RWPE2 (cell line): ENCODE measurements at regions not wholly inside any gene's neighbourhood (a gene's known extent, or its start where the extent isn't known, plus 50 kb on each side); places are given as distances from the start of the nearest gene placed in this dataset.

Source experiments
- ATAC-seq: fragments of 200-7000 bp; cut with Tn5 transposase; 3 replicates; pipeline ENCODE4 v1.9.1; 2021; ENCODE audit warnings: low read depth
- DNase-seq: peaks from one replicate; pipeline ENCODE4 v3.0.0-alpha.2; 2020; ENCODE audit warnings: low spot score
- H3K27ac ChIP-seq: fragments of 450-650 bp; 2 replicates; pipeline ENCODE4 v1.5.1; 2017; ENCODE audit warnings: mild to moderate bottlenecking; ENCODE audit not compliant: poor library complexity, severe bottlenecking
- H3K27me3 ChIP-seq: fragments of 250-450 bp; sonication (Bioruptor Pico); 2 replicates; pipeline ENCODE4 v1.5.1; 2021; ENCODE audit warnings: mild to moderate bottlenecking, moderate library complexity; ENCODE audit not compliant: insufficient read depth, poor library complexity, severe bottlenecking
- H3K36me3 ChIP-seq: fragments of 250-450 bp; sonication (Bioruptor Pico); 2 replicates; pipeline ENCODE4 v1.5.1; 2020; ENCODE audit warnings: low read depth, mild to moderate bottlenecking, moderate library complexity
- H3K4me1 ChIP-seq: fragments of 250-450 bp; sonication (Bioruptor Pico); 2 replicates; pipeline ENCODE4 v1.5.1; 2021; ENCODE audit warnings: mild to moderate bottlenecking, moderate library complexity; ENCODE audit not compliant: insufficient read depth, poor library complexity, severe bottlenecking
- H3K4me3 ChIP-seq: fragments of 250-450 bp; sonication (Bioruptor Pico); 2 replicates; pipeline ENCODE4 v1.5.1; 2021; ENCODE audit warnings: mild to moderate bottlenecking, moderate library complexity; ENCODE audit not compliant: severe bottlenecking
- H3K9me3 ChIP-seq: fragments of 250-450 bp; sonication (Bioruptor Pico); 2 replicates; pipeline ENCODE4 v1.5.1; 2021; ENCODE audit warnings: mild to moderate bottlenecking, moderate library complexity; ENCODE audit not compliant: severe bottlenecking
- CTCF ChIP-seq: fragments of 450-650 bp; IDR thresholded peaks from one replicate; pipeline ENCODE4 v1.5.1; 2017; ENCODE audit warnings: mild to moderate bottlenecking, moderate library complexity; ENCODE audit not compliant: poor library complexity, severe bottlenecking

- no peak overlapping the region for H3K4me3 ChIP-seq
- DNase-seq = no peak
- no peak for ATAC-seq
- no peaks in the 10 kb centered on the region for H3K9me3 ChIP-seq
- H3K4me1 ChIP-seq = no peaks in the 10 kb centered on the region
- no peaks in the 10 kb centered on the region for H3K27me3 ChIP-seq
- no peaks in the 10 kb centered on the region for H3K36me3 ChIP-seq
- H3K27ac ChIP-seq = no peak overlapping the region
- TF ChIP-seq CTCF = no peak
These were observed 574.3 kb upstream of the NXPH2 start for GRCh38 chr2:139354518-139354917.

GRCh38 chr2:139353874-139354273, 573.7 kb upstream of the NXPH2 start:
- no peak overlapping the region for H3K27ac ChIP-seq
- no peaks in the 10 kb centered on the region for H3K9me3 ChIP-seq
- TF ChIP-seq CTCF = no peak
- H3K4me1 ChIP-seq = no peaks in the 10 kb centered on the region
- DNase-seq = no peak
- H3K36me3 ChIP-seq = no peaks in the 10 kb centered on the region
- no peak overlapping the region for H3K4me3 ChIP-seq
- no peak for ATAC-seq
- H3K27me3 ChIP-seq = no peaks in the 10 kb centered on the region

GRCh38 chr2:139317259-139317658, 537.1 kb upstream of the NXPH2 start:
- no peak overlapping the region for H3K4me3 ChIP-seq
- no peaks in the 10 kb centered on the region for H3K9me3 ChIP-seq
- no peaks in the 10 kb centered on the region for H3K36me3 ChIP-seq
- H3K27me3 ChIP-seq = no peaks in the 10 kb centered on the region
- no peak overlapping the region for H3K27ac ChIP-seq
- DNase-seq (no peak), ATAC-seq (no peak)
- H3K4me1 ChIP-seq = no peaks in the 10 kb centered on the region
- TF ChIP-seq CTCF = no peak

GRCh38 chr2:139314059-139314458, 533.9 kb upstream of the NXPH2 start:
- no peak overlapping the region for H3K27ac ChIP-seq
- no peak for DNase-seq
- no peaks in the 10 kb centered on the region for H3K27me3 ChIP-seq
- no peaks in the 10 kb centered on the region for H3K4me1 ChIP-seq
- H3K36me3 ChIP-seq = no peaks in the 10 kb centered on the region
- H3K4me3 ChIP-seq = no peak overlapping the region
- H3K9me3 ChIP-seq = no peaks in the 10 kb centered on the region
- no peak for TF ChIP-seq CTCF
- ATAC-seq = no peak

GRCh38 chr2:139296672-139297209, 516.6 kb upstream of the NXPH2 start:
- no peak overlapping the region for H3K4me3 ChIP-seq
- H3K27me3 ChIP-seq = peaks cover 5% of the 10 kb centered on the region
- DNase-seq (no peak), ATAC-seq (0 out of 3 replicates have a peak, but pooled peaks have one; percentile 21)
- no peak overlapping the region for H3K27ac ChIP-seq
- TF ChIP-seq CTCF = no peak
- H3K36me3 ChIP-seq = no peaks in the 10 kb centered on the region
- H3K4me1 ChIP-seq = no peaks in the 10 kb centered on the region
- no peaks in the 10 kb centered on the region for H3K9me3 ChIP-seq
